HG03066 (cell line): ENCODE measurements at regions not wholly inside any gene's neighbourhood (a gene's known extent, or its start where the extent isn't known, plus 50 kb on each side); places are given as distances from the start of the nearest gene placed in this dataset.
"Not testable (repeated sequence)": the region's sequence is repeated elsewhere in the genome, so short reads cannot be mapped to it uniquely, and the experiment has no call there.

Experiments
- ATAC-seq: cut with Tn5 transposase; IDR thresholded peaks from one replicate; pipeline ENCODE4 v1.9.1; 2021; ENCODE audit warnings: low read depth; ENCODE audit not compliant: unreplicated experiment

DNA sequence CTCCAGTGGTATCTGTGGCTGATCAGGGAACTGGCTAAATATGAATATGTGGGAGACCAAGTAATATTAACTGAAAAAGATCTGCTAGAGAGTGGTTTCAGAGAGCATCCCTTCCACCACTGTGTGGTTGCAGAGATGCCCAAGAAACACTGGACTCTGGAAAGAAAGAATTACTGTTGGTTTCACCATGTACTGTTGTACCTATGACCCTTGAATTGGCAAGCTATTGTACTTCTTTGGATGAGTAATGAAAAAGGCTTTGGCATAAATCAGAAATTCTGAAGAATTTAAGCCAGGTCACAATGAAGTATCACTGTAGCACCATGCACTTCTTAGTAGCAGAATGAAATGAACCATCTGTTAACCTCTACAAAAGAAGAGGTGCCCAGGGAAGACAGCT, 134.4 kb upstream of the INTU start:
- no peak for ATAC-seq

DNA sequence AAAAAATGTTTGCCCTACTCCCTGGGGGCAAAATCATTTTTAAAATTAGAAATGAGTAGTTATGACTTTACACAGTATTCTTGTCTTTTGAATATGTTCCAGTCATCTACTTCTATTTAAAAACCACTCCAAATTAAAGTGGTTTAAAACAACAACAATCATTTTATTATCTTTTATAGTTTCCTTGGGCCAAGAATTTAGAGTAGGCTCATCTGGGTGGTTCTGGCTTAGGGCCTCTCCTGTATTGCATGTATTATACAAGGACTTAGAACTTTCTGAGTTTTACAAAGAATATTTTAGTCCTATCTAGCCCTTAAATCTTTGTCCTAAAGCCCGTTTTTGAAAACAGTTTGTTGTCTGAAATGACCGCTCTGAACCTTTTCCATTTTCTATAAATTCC, 132.5 kb upstream of the INTU start:
- no peak for ATAC-seq

DNA sequence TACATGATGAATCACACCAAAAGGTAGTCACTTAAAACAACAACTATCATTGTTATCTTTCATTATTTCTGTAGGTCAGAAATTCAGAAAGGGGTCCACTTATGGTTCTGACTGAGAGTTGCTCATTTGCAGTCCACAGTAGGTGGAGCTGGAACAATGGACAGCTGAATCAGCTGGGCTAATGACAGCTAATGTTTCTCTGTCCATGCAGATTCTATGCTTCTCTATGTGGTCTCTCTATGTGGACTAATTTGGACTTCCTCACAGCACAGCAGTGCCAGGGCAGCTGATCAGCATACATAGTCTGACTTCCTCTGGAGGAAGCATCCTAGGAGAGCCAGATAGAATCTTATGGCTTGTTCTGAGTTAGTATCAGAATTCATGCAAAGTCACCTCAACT, 131.7 kb upstream of the INTU start:
- ATAC-seq = no peak

DNA sequence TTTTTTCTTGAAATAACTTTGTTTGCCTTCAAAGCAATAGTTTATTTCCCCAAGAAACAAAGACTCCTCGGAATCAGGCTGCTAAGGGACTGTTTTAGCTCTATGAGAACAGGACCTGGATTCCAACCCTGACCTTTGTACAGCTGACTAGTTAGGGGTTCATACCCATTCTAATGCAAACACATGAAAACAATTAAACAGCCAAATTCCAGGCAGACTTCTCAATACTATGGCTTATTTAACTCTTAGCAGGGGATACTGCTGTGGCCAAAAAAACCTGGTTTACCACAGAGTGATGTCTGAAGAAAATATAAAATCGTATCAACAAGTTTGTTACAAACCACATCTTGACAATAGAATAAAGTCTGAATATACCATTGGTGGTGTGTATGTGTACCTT, 129.6 kb upstream of the INTU start:
- ATAC-seq = no peak

DNA sequence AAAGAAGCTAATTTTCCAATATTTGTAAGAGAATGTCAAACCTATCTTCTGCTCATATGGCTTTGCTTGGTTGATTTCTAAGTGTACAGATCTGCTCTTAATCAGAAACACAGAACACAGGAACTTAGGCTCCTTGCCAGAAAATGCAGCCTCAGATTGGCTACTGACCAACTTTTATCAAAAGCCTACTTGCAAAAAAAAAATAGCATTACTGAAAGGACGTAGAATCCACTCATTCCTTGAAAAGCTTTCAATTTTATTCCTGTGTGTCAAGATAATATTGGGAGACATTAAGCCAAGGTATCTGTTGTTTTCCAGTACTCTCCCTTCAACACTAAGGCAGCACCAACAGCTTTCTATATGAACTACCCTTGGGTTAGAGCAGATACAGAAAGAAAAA, 127.6 kb upstream of the INTU start:
- no peak for ATAC-seq

DNA sequence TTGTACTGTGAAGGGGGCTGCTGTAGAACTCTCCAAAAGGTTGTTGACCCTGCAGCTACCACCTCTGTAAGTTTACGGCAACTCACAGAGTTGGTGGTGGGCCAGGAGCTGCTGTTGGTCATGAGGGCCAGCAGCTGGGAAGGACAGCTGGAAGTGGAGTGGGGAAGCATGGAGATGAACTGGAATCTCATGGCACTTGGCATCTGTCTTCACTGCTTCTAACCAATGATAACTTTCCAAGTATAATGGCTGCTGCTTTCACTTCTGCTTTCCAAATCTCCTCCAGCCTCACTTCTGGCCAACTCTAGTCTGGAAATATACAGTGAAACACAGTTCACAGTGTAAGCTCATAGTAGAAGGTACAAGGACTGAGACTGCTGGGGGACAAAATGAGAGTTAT, 126.5 kb upstream of the INTU start:
- no peak for ATAC-seq

DNA sequence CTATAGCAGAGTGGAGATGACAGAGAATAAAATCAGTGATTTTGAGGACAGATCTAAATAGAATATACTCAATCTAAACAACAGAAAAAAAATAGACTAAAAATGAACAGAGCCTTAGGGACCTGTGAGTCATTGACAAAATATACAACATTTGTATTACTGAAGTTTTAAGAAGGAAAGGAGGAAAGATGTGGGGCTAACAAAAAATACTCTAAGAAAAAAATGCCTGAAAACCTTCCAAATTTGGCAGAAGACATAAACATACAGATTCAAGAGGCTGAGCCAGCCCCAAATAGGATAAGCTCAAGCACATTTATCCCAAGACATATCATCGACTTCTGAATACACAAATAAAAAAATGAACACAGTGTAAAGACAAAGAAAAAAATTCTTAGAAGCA, 123.6 kb upstream of the INTU start:
- no peak for ATAC-seq

DNA sequence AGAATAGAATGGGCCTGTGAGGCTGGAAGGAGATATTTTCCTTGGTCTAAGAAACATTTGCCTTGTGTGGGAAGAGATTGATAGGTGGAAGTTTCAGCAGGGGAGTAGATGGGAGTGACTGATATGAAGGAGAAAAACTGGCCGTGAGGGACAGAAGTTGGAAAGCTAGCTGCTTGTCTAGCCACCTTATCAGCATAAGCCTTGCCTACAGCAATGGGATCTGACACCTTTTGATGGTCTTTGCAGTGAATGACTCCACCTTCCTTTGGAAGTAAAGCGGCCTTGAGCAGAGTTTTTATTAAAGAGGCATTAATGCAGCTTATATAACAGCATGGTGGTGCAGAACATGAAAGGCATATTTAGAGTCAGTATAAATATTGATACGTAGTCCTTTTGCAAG, 120.1 kb upstream of the INTU start:
- not testable (repeated sequence) for ATAC-seq

DNA sequence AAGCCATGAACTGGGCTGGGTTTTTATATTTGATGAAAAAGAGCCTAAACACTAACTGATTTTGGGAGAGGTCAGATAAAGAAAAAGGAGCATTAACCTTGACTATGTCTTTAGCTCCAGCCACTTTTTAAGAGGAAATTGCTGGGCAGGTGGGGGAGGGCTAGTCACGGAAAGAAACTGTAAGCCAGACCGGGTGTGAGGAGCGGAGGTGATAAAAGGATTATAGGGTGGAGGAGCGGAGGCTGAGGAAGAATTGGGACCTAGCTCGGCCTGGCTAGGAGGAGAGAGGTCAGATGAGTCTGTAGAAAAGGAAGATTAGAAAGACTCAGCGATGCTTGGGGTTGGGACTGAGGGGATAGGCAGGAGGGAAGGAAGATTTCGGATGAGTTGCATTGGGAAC, 117.5 kb upstream of the INTU start:
- ATAC-seq = not testable (repeated sequence)

DNA sequence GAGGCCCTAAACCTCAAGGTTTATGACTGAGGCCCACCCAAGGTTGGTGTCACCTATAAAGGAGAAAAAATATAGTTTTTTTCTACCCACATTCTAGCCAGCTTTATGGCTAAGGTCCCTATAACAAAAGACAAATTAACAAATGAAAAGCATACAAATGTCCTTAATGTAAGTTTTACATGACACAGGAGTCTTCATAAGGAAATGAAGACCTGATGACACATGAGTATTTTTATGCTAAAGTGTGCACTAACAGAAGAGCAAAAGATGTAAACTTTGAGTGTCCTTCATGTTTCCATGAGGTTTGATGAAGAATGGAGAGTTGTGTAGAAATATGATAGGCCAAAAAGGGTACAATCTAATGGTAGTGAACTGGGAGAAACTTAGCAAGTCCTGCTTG, 114.7 kb upstream of the INTU start:
- no peak for ATAC-seq

DNA sequence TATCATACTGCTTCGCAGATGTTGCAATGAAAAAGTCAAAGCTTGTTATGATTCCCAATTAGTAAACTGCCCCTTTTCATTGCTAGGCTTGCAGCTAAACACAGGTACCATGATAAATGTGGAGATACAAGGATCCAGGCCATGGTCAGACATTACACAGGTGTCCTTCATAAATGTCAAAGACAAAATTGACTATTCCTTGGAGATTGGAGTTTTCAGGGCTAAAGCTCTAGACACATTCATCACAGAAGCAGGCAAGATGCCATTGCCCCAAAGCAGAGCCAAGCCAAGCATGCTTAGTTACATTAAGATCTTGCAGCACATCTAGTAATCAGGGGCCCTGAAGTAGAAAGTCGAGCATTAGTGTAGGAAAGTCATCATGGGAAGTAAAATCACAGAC, 111.3 kb upstream of the INTU start:
- ATAC-seq = no peak

DNA sequence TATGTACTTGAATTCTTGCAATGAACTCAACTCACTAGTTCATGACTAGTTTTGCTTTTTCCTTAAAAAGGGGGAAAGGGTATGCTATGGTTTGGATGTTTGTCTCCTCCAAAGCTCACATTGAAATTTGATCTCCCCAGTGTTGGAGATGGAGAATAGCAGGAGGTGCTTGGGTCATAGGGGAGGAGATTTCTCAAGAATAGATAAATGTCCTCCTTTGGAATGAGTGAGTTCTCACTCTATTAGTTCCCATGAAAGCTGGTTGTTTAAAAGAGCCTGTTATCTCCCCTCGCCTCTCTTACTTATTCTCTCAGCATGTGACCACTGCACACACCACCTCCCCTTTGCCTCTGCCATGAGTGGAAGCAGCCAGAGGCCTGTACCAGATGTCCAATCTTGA, 109.4 kb upstream of the INTU start:
- no peak for ATAC-seq

DNA sequence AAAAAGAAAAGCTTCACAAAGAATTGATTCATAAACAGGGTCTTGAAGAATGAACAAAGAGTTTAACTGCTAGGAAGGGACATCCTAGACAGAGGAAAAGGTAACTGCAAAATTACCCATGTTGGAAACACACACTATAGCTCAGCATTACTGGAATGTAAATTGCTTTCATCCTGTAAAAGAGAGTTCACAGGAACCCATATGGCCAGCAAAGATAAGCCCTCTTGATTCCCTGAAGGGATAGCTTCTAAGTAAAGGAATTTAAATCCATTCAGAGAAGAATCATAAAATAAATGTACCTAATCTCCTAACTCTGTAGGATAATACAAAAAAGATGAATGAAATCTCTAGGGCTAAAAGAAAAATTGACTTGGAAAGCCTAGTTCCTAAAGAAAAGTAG, 107.1 kb upstream of the INTU start:
- no peak for ATAC-seq

DNA sequence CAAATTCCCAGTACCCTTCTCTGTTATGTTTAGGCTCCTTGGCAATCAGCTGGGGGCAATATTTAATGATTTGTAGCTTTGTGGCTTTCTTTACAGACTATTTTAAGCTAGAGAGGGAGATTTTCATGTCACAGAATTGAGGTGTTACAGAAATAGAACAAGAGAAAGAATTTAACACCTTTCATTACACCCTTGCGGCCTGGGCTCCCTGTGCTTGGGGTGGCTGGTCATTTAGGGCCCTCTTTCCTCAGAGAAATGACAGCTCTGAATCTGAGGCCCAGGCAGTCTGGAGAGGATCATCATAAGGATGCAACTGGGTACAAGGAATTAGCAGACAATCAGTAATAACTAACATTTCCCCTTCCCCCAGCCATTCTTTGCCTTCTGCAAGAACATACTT, 104.5 kb upstream of the INTU start:
- no peak for ATAC-seq

DNA sequence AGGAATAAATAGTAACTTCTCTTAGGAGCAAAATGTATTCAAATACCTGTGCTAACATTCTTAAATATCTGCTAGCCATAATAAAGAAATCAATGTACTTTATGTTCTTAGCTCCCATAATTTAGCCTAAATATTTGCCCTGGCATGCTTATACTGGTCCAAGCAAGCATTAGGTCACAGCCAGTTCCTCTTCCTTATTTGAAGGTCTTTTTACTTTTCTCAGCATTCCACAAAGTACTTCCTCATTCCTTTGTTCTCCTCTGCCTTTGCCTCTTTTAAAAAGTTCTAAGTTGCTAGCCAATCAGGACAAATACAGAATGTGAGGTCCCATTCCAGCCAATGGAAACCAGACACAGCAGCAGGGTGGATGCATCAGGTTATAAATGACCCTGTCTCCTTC, 102.9 kb upstream of the INTU start:
- not testable (repeated sequence) for ATAC-seq

DNA sequence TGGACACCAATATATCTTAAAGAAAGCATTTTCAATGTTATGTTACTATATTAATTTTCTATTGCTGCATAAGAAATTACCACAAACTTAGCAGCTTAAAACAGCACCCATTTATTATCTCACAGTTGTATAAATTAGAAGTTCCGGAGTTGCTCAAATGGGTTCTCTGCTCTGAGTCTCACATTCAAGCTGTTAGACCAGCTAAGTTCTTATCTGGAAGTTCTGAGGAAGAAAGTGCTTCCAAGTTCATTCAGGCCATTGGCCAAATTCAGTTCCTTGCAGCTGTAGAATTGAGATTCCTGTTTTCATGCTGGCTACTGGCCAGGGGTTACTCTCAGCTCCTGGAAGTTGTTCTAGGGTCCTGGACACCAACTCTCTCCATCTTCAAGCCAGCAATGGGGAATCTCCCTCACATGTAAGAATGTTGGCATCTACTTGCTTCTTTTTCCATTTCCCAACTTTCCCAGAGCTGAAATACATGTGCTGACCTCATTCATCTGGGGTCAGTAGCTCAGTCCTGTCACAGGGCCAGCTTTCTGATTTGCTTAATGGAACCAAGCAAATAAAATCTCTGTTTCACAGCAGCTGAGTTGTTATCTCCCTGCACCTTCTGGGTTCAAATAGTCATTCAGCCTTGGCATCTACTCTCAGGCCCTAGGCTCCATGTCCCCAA, 99.6 kb upstream of the INTU start:
- ATAC-seq = no peak

DNA sequence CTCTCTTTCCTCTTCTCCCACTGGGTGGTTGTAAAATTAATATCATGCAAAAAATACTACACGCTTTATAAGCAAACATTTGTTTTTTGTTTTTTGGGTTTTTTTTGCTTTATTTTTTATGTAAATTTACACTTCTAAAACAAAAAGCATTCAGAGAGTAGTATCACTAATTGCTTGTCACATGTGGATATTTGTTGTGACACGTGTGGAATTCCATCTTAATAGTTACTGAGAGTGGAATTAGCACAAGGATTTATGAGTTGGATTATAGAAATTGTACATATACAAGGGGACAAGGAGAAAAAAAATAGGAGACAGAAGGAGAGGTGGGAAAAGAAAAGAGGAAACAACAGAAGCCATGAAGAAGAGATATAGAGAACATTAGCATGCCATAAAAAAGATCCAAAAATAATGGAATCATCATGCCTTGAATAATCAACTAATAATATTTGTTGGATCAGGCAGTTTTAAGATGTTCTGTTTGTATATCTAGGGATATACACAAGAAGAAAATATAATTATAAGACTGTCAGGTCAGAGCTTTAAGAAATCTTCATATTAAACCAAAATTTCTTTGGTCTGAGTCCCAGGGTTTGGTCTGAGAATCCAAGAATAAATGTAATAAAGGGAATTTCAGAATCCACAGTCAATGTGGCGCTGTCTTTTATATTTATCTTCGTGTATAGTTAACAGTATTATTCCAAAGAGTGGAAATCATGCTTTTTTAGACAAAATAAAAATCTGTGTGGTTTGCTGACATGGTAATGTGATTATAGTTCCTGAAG, 98.5 kb upstream of the INTU start:
- ATAC-seq = no peak

DNA sequence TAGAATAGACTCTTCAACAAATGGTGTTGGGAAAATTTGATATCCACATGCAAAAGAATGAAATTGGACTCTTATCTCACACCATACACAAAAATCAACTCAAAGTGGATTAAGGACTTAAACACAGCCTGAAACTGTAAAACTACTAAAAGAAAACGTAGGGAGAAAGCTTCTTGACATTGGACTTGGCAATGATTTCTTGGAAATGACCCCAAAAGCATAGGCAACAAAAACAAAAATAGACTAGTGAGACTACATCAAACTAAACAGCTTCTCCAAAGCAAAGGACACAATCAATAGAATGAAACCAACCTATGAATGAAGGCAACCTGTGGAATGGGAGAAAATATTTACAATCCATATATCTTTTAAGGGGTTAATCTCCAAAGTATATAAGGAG, 94.7 kb upstream of the INTU start:
- ATAC-seq = no peak

DNA sequence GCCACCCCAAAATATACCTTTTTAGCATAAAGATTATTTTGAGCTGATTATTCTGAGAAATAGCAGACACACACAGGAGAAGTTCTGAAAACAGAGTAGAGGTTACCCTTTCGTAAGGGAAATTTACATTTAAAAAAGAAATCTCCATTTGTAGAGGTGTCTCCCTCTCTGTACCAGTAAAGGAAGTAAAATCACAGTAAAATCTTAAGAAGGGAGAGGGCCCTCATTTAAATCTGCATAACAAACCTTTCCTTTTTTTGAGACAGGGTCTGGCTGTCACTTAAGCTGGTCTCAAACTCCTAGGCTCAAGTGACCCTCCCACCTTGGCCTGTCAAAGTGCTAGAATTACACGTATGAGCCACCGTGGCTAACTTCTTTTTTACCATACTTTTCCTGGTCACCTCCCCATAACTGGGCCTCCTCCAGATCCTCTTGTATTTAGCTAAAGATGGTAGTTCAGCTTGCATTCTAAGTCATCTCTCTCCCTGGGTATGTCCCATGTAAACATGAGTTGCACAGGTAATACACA, 92.2 kb upstream of the INTU start:
- ATAC-seq = no peak

DNA sequence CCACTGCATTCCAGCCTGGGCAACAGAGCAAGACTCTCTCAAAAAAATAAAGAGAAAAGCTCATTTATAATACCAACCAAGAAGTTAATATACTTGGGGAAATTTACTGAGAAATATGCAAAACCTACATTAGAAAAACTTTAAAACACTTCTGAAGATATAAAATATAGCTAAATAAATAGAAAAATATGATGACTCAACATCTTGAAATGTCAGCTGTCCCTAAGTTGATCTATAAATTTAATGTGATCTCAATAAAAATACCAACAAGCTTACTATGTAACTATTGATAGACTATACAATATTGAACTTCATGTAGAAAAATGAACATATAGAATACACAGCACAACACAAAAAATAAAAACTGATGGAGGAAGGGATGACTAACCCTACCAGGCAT, 87.5 kb upstream of the INTU start:
- no peak for ATAC-seq

DNA sequence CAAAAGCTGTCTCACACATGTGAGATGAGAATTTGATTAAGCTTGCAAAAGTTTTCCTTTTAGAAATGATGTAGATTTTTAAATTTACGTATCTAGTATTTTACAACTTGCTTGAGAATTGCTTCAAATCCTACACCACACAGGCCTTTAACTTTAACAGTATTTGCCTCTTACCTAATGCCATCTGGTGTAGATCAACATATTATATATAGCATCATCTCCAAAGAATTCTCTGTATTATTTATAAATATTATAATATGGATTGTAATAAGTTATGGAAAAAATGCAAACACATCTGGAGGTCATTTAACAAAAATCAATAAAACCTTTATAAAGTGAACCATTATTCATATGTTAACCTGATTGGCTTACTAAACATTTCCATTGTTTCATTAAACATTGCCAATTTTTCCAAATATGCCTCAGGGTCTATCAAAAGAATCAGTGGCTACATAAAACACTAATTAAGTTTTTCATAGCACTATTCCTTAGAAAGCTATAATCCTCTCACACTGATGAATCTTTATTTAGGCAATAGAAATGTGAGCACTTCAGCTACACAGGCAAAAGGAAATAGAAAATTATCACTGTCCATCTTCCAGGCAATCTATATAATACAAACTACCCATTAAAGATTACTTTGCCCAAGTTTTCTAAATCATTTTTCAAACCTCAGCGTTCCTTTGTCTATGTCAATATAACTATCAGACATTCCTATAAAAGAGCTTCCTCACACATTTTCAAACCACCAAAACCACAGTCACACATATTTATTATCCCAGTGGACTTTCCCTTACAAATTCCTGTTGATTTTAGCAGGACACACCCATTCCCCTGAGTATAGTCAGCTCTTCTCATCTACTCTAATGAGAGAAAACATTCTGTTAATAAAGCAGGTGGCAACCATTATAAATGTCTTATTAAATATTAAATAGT, 83.5 kb upstream of the INTU start:
- no peak for ATAC-seq
